Coronary artery (tissue), 2 donors: ENCODE measurements at regions not wholly inside any gene's neighbourhood (a gene's known extent, or its start where the extent isn't known, plus 50 kb on each side); places are given as distances from the start of the nearest gene placed in this dataset.

Experiments used
- DNase-seq: peaks from one replicate; pipeline ENCODE4 v3.0.0-alpha.2; 2017; ENCODE audit warnings: low spot score
- H3K27ac ChIP-seq, 2 donors: fragments of 200-600 bp; sonication (generic); one replicate each; pipeline ENCODE4 v1.5.1; 2016 to 2019
- H3K4me3 ChIP-seq: fragments of 200-600 bp; sonication (generic); 2 replicates; pipeline ENCODE4 v1.5.1; 2016; ENCODE audit warnings: mild to moderate bottlenecking, moderate library complexity
- CTCF ChIP-seq: fragments of 200-600 bp; sonication (generic); IDR thresholded peaks from one replicate; pipeline ENCODE4 v1.5.1; 2019; ENCODE audit warnings: antibody characterized with exemption

DNA sequence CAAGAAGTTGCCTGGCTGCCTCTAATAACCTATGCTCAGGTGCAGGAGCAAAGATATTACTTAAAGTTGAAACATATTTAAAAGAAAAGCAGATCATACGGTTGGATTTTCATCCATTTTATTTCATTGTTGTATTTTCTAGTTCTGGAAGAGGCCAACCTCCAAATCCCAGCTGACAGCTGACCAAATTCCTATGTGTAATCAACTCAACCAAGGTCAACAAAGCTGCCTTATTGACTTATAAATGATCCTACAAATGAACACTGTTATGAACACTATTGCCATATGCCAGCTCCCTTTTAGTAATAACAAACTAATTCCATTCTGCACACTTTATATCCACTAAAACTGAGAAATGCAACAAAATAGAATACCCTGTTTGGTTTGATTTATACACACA, 1537.4 kb downstream of the SLITRK1 start:
- no peak overlapping the region for H3K27ac ChIP-seq
- no peak for TF ChIP-seq CTCF
- H3K4me3 ChIP-seq: no peak overlapping the region
- no peak for DNase-seq

DNA sequence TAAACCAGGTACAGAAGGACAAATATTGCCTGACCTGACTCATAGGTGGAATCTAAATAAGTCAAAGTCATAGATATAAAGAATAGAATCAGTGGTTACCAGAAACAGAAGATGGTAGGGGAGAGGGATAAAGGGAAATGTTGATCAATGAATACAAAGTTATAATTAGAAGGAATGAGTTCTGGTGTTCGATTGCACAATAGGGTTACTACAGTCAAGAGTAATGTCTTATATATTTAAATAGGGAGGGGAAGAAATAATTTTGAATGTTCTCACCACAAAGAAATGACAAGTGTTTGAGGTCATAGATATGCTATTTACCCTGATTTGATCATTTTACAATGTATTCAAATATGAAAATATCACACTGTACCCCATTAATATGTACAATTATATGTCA, 1541.2 kb downstream of the SLITRK1 start:
- Histone ChIP-seq H3K4me3 (no peak overlapping the region), H3K27ac (no peak overlapping the region)
- no peak for DNase-seq
- TF ChIP-seq CTCF: no peak

- TF ChIP-seq CTCF: no peak
- Histone ChIP-seq H3K27ac (no peak overlapping the region), H3K4me3 (no peak overlapping the region)
- DNase-seq: no peak
Measured at GRCh38 chr13:82330499-82330898, 1551.8 kb downstream of the SLITRK1 start.

- no peak for DNase-seq
- no peak for TF ChIP-seq CTCF
- H3K4me3 ChIP-seq: no peak overlapping the region
- no peak overlapping the region for H3K27ac ChIP-seq
Measured at GRCh38 chr13:82323101-82323500, 1559.2 kb downstream of the SLITRK1 start.

DNA sequence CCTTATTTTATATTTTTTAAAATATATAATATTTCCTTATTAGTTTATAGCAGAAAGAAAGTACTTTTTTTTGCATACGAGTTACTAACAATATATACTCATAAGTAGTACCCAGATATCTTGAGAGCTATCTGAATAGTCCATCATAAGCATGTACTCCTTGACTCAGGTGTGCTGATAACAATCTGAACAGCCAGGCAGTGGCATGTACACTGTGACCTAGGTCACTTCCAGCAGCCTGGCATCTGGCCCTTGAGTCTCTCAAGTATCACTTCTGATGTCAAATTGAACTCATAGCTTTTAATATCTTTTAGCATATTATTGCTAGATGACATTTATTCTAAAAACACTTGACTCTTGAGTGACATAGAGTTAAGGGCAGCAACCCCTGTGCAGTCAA, 1576.7 kb downstream of the SLITRK1 start:
- TF ChIP-seq CTCF: no peak
- Histone ChIP-seq H3K4me3 (no peak overlapping the region), H3K27ac (no peak overlapping the region)
- DNase-seq: no peak

GRCh38 chr13:82298106-82298505, 1584.2 kb downstream of the SLITRK1 start:
- no peak for TF ChIP-seq CTCF
- Histone ChIP-seq H3K4me3 (no peak overlapping the region), H3K27ac (no peak overlapping the region)
- no peak for DNase-seq

- H3K4me3 ChIP-seq: no peak overlapping the region
- DNase-seq: no peak
- no peak for TF ChIP-seq CTCF
Measured at GRCh38 chr13:82294226-82294625, 1588.0 kb downstream of the SLITRK1 start.

More at GRCh38 chr13:82294226-82294625, 1588.0 kb downstream of the SLITRK1 start:
- H3K27ac ChIP-seq: no peak overlapping the region
